Progenitor cell of endocrine pancreas (in vitro differentiated cells): ENCODE measurements at regions not wholly inside any gene's neighbourhood (a gene's known extent, or its start where the extent isn't known, plus 50 kb on each side); places are given as distances from the start of the nearest gene placed in this dataset.

Experiments
- DNase-seq: peaks from one replicate; pipeline ENCODE4 v3.0.0; 2021; ENCODE audit warnings: low spot score; ENCODE audit not compliant: unreplicated experiment
- H3K27ac Mint-ChIP-seq: 2 replicates; pipeline ENCODE4 v1.8.0; 2021; ENCODE audit warnings: mild to moderate bottlenecking, moderate library complexity, mixed read lengths
- H3K27me3 Mint-ChIP-seq: 2 replicates; pipeline ENCODE4 v1.8.0; 2021; ENCODE audit warnings: mixed read lengths
- H3K36me3 Mint-ChIP-seq: 2 replicates; pipeline ENCODE4 v1.8.0; 2022; ENCODE audit warnings: mixed read lengths; ENCODE audit not compliant: insufficient read depth
- H3K4me1 Mint-ChIP-seq: 2 replicates; pipeline ENCODE4 v1.8.0; 2021; ENCODE audit warnings: low read depth, mixed read lengths
- H3K4me3 Mint-ChIP-seq: 2 replicates; pipeline ENCODE4 v1.8.0; 2021; ENCODE audit warnings: low read depth, mild to moderate bottlenecking, moderate library complexity, mixed read lengths
- H3K9me3 Mint-ChIP-seq: 2 replicates; pipeline ENCODE4 v1.8.0; 2021; ENCODE audit warnings: low read depth, mixed read lengths
- TF ChIP-seq, protein P1 (sequence below): fragments of 200-600 bp; sonication (generic); IDR thresholded peaks from one replicate; pipeline ENCODE4 v1.5.0; 2021; ENCODE audit warnings: antibody characterized with exemption, mild to moderate bottlenecking; ENCODE audit not compliant: unreplicated experiment

- Mint-ChIP-seq H3K4me1 (no peaks in the 10 kb centered on the region), H3K36me3 (no peaks in the 10 kb centered on the region), H3K27ac (no peak overlapping the region)
Observed at GRCh38 chr14:98608071-98609060, 663.6 kb downstream of the BCL11B start.

GRCh38 chr14:98612434-98613200, 659.4 kb downstream of the BCL11B start:
- Mint-ChIP-seq H3K4me1 (no peaks in the 10 kb centered on the region), H3K27ac (no peak overlapping the region)

More at GRCh38 chr14:98608071-98609060, 663.6 kb downstream of the BCL11B start:
- Mint-ChIP-seq H3K27me3 (peaks cover 24% of the 10 kb centered on the region), H3K4me3 (no peak overlapping the region), H3K9me3 (no peaks in the 10 kb centered on the region)
- TF ChIP-seq, protein P1, sequence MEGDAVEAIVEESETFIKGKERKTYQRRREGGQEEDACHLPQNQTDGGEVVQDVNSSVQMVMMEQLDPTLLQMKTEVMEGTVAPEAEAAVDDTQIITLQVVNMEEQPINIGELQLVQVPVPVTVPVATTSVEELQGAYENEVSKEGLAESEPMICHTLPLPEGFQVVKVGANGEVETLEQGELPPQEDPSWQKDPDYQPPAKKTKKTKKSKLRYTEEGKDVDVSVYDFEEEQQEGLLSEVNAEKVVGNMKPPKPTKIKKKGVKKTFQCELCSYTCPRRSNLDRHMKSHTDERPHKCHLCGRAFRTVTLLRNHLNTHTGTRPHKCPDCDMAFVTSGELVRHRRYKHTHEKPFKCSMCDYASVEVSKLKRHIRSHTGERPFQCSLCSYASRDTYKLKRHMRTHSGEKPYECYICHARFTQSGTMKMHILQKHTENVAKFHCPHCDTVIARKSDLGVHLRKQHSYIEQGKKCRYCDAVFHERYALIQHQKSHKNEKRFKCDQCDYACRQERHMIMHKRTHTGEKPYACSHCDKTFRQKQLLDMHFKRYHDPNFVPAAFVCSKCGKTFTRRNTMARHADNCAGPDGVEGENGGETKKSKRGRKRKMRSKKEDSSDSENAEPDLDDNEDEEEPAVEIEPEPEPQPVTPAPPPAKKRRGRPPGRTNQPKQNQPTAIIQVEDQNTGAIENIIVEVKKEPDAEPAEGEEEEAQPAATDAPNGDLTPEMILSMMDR: no peak
- no peak for DNase-seq

GRCh38 chr14:98614741-98615140, 657.3 kb downstream of the BCL11B start:
- TF ChIP-seq, protein P1: no peak
- Mint-ChIP-seq H3K9me3 (peaks cover 13% of the 10 kb centered on the region), H3K4me1 (no peaks in the 10 kb centered on the region), H3K27ac (no peak overlapping the region), H3K27me3 (peaks cover 9% of the 10 kb centered on the region), H3K4me3 (no peak overlapping the region), H3K36me3 (no peaks in the 10 kb centered on the region)
- DNase-seq: no peak

More at GRCh38 chr14:98612434-98613200, 659.4 kb downstream of the BCL11B start:
- Mint-ChIP-seq H3K9me3 (peaks cover 4% of the 10 kb centered on the region), H3K27me3 (peaks cover 16% of the 10 kb centered on the region), H3K4me3 (no peak overlapping the region), H3K36me3 (no peaks in the 10 kb centered on the region)
- no peak for DNase-seq
- TF ChIP-seq, protein P1: no peak

DNA sequence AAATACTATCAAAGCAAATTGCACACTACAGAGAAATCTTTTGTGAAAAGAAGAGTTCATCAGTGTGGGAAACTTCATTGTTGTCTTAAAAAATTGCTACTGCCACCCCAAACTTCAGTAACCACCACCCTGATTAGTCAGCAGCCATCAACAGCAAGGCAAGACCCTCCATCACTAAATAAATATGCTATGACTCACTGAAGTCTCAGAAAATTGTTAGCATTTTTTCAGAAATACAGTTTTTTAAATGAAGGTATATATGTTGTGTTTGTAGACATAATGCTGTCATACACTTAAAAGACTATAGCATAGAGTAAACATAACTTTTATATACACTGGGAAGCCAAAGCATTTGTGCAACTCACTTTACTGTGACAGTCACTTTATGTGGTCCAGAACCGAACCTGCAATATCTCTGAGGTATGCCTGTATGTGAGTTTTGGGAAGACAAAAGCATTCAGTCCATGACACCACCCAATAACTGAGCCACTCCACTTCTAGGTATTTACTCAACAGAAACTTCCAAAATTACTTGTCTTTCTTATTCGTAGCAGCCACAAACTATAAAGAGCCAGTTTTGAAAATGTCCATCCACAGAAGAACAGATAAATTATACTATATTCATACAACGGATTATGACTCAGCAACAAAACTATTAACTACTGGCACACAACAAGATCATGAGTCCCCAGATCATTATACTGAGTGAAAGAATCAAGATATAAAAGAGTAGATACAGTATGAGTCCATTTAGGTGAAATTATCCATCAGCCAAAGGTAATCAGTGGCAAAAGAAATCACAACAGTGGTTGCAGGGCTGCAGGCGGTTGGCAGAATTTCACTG, 649.6 kb downstream of the BCL11B start:
- DNase-seq: no peak
- no peaks in the 10 kb centered on the region for H3K4me1 Mint-ChIP-seq

More for the DNA sequence above, 649.6 kb downstream of the BCL11B start:
- Mint-ChIP-seq H3K36me3 (no peaks in the 10 kb centered on the region), H3K27ac (no peak overlapping the region), H3K9me3 (peaks cover 19% of the 10 kb centered on the region), H3K4me3 (no peak overlapping the region), H3K27me3 (no peaks in the 10 kb centered on the region)
- TF ChIP-seq, protein P1: no peak
